Kidney (tissue), 13 donors: ENCODE measurements at regions not wholly inside any gene's neighbourhood (a gene's known extent, or its start where the extent isn't known, plus 50 kb on each side); places are given as distances from the start of the nearest gene placed in this dataset.

ENCODE experiments used
- DNase-seq, 5 donors: peaks; one replicate each; pipeline ENCODE4 v3.0.0-alpha.2; 2013 to 2020
- FAIRE-seq: peaks from 2 replicates; lab custom pipeline; 2012; peaks lifted over from hg19 to GRCh38; lab: Jason Lieb, UNC
- H3K27ac ChIP-seq, 2 donors: one replicate each; pipeline ENCODE4 v1.7.0; 2013; ENCODE audit warnings: low read depth in 2 of 2, low read length in 2 of 2, inconsistent platforms in 1 of 2
- H3K27me3 ChIP-seq: one replicate; pipeline ENCODE4 v1.7.1; 2013; ENCODE audit warnings: low read length, inconsistent platforms; ENCODE audit not compliant: control insufficient read depth, insufficient read depth
- H3K36me3 ChIP-seq, 3 donors: one replicate each; pipeline versions ENCODE4 v1.7.0 to v1.7.1; 2013; ENCODE audit warnings: low read length in 3 of 3, control low read depth in 1 of 3, inconsistent platforms in 1 of 3; ENCODE audit not compliant: insufficient read depth in 3 of 3, control insufficient read depth in 2 of 3
- H3K4me1 ChIP-seq, 3 donors: one replicate each; pipeline versions ENCODE4 v1.7.0 to v1.7.1; 2013; ENCODE audit warnings: low read length in 3 of 3, inconsistent platforms in 1 of 3, low read depth in 1 of 3; ENCODE audit not compliant: control insufficient read depth in 2 of 3, insufficient read depth in 2 of 3
- H3K4me3 ChIP-seq, 3 donors: one replicate each; pipeline versions ENCODE4 v1.7.0 to v1.8.1; 2013; ENCODE audit warnings: low read length in 3 of 3, control low read depth in 1 of 3, inconsistent platforms in 1 of 3
- H3K9ac ChIP-seq, 3 donors: one replicate each; pipeline versions ENCODE4 v1.7.0 to v1.7.1; 2013; ENCODE audit warnings: low read length in 3 of 3, control low read depth in 1 of 3, inconsistent platforms in 1 of 3
- H3K9me3 ChIP-seq, 3 donors: one replicate each; pipeline versions ENCODE4 v1.7.0 to v1.7.1; 2013; ENCODE audit warnings: low read length in 3 of 3, control low read depth in 1 of 3, inconsistent platforms in 1 of 3; ENCODE audit not compliant: control insufficient read depth in 2 of 3, insufficient read depth in 1 of 3
- intact Hi-C: fragments of 100-400 bp; cut with DNase I; formaldehyde crosslinking; loops from one replicate; pipeline ENCODE4 v1.11.1; 2022
- TF ChIP-seq, protein P1 (sequence below): IDR thresholded peaks from 3 replicates; pipeline ENCODE4 v1.5.1; 2012; ENCODE audit warnings: mild to moderate bottlenecking, moderate library complexity, borderline replicate concordance; ENCODE audit not compliant: insufficient read depth; ENCODE audit errors: extremely low read depth
- donor health status: control.
- donor health status: control.
- donor health status: control.
- donor health status: control.
- donor health status: control.
- donor health status: DM: yes; HTN: yes; CAD: no.
- donor health status: Normal renal cell carcinoma (clear cell type).

DNA sequence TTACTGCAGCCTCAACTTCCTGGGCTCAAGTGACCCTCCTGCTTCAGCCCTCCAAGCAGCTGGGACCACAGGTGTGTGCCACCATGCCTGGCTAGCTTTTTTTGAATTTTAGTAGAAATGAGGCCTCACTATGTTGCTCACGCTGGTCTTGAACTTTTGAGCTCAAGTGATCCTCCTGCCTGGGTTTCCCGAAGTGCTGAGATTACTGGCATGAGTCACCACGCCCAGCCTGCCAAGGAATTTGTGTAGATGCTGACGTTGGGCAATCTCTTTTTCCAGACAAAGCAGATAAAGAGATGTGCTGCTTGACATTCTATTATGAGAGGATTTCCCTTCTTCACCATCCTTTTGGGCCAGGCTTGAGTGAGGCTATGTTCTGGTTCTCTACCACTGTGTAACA is 254.5 kb upstream of the RPS6KA3 start:
- no peaks in the 10 kb centered on the region for H3K9me3 ChIP-seq
- DNase-seq (no peak), FAIRE-seq (no peak)
- TF ChIP-seq, protein P1, sequence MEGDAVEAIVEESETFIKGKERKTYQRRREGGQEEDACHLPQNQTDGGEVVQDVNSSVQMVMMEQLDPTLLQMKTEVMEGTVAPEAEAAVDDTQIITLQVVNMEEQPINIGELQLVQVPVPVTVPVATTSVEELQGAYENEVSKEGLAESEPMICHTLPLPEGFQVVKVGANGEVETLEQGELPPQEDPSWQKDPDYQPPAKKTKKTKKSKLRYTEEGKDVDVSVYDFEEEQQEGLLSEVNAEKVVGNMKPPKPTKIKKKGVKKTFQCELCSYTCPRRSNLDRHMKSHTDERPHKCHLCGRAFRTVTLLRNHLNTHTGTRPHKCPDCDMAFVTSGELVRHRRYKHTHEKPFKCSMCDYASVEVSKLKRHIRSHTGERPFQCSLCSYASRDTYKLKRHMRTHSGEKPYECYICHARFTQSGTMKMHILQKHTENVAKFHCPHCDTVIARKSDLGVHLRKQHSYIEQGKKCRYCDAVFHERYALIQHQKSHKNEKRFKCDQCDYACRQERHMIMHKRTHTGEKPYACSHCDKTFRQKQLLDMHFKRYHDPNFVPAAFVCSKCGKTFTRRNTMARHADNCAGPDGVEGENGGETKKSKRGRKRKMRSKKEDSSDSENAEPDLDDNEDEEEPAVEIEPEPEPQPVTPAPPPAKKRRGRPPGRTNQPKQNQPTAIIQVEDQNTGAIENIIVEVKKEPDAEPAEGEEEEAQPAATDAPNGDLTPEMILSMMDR = no peak
- no peaks in the 10 kb centered on the region for H3K4me1 ChIP-seq
- intact Hi-C loops = no loop called here
- H3K27ac ChIP-seq = no peak overlapping the region
- no peak overlapping the region for H3K4me3 ChIP-seq
- no peaks in the 10 kb centered on the region for H3K36me3 ChIP-seq
- H3K27me3 ChIP-seq = peaks cover 7% of the 10 kb centered on the region
- H3K9ac ChIP-seq = no peak overlapping the region

DNA sequence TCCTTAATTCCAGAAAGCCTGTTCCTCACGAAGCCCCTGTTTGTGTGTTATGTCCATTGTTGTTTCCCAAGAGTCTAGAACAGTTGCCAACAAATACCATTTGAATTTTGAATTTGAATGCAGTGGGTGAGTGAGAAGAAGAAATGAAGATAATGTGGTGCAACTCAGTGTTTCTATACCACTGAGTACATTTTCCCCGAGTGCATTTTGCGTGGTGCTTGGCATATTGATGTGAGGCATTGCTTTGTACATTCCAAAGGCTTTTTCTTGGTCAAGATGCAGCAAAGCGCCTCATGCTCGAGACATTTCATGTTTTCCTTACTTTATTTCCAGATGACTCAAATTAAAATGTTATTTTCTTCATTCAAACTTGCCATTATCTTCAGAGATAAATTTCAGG is 253.1 kb upstream of the RPS6KA3 start:
- H3K4me3 ChIP-seq = no peak overlapping the region
- TF ChIP-seq, protein P1 = no peak
- no peaks in the 10 kb centered on the region for H3K4me1 ChIP-seq
- H3K27ac ChIP-seq = no peak overlapping the region
- FAIRE-seq = no peak
- no peaks in the 10 kb centered on the region for H3K36me3 ChIP-seq
- no peaks in the 10 kb centered on the region for H3K9me3 ChIP-seq
- no peak for DNase-seq
- no peak overlapping the region for H3K9ac ChIP-seq
- intact Hi-C loops = no loop called here
- peaks cover 14% of the 10 kb centered on the region for H3K27me3 ChIP-seq

DNA sequence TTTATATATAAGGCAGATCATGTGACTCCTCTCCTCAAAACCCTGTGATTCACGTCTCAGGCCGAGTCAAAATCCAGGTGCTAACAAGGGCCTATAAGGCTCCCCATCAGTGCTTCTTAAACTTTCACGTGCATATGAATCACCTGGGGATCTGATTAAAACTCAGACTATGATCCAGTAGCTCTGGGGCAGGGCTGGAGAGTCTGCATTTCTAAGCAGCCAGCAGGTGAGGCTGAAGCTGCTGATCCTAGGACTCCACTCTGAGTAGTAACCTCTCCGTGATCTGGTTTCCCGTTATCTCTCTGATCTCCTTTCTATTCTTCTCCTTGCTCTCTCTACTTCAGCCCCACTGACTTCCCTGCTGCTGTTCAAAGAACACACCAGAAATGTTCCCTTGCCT is 252.4 kb upstream of the RPS6KA3 start:
- Histone ChIP-seq H3K27me3 (peaks cover 12% of the 10 kb centered on the region), H3K27ac (no peak overlapping the region), H3K9me3 (no peaks in the 10 kb centered on the region), H3K4me3 (no peak overlapping the region), H3K4me1 (no peaks in the 10 kb centered on the region), H3K9ac (no peak overlapping the region), H3K36me3 (no peaks in the 10 kb centered on the region)
- FAIRE-seq = no peak
- intact Hi-C loops = no loop called here
- TF ChIP-seq, protein P1 = no peak
- no peak for DNase-seq

DNA sequence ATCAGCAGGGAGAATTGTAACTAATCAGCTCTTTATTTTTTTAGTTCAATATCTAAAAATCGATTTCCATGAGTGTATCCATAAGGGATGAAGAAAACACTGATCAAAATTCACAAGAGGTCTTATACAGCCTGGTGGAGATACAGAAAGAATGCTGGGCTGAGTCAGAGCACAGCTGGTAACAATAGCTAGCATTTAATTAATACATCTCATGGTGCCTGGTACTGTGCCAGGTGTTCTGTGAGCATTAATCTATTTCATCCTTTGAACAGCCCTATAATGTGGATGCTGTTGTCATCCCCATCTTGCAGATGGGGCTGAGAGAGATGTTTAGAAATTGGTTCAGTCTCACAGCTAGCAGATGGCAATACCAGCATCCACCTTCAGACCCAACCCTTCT is 250.9 kb upstream of the RPS6KA3 start:
- no peaks in the 10 kb centered on the region for H3K9me3 ChIP-seq
- no peak for FAIRE-seq
- no peaks in the 10 kb centered on the region for H3K36me3 ChIP-seq
- H3K27ac ChIP-seq = no peak overlapping the region
- intact Hi-C loops = no loop called here
- H3K4me1 ChIP-seq = no peaks in the 10 kb centered on the region
- H3K9ac ChIP-seq = no peak overlapping the region
- H3K4me3 ChIP-seq = no peak overlapping the region
- TF ChIP-seq, protein P1 = no peak
- H3K27me3 ChIP-seq = peaks cover 17% of the 10 kb centered on the region
- DNase-seq = no peak
